Loucy (cell line): ENCODE measurements at regions not wholly inside any gene's neighbourhood (a gene's known extent, or its start where the extent isn't known, plus 50 kb on each side); places are given as distances from the start of the nearest gene placed in this dataset.

Source experiments
- H2AFZ ChIP-seq: fragments of 200-600 bp; sonication (generic); 2 replicates; pipeline ENCODE4 v1.6.0; 2016; ENCODE audit warnings: antibody characterized with exemption, mild to moderate bottlenecking, low read length, moderate library complexity
- H3F3A ChIP-seq: fragments of 200-600 bp; 2 replicates; pipeline ENCODE4 v1.6.0; 2016; ENCODE audit warnings: antibody characterized with exemption, low read depth, mild to moderate bottlenecking
- H3K27me3 ChIP-seq: fragments of 200-600 bp; sonication (generic); 2 replicates; pipeline ENCODE4 v1.6.1; 2014; ENCODE audit warnings: low read length, mild to moderate bottlenecking; ENCODE audit not compliant: insufficient read depth, poor library complexity, severe bottlenecking
- H3K36me3 ChIP-seq: fragments of 200-600 bp; sonication (generic); 2 replicates; pipeline ENCODE4 v1.6.1; 2016; ENCODE audit warnings: low read length; ENCODE audit not compliant: insufficient read depth
- H3K4me1 ChIP-seq: fragments of 200-600 bp; sonication (generic); 2 replicates; pipeline ENCODE4 v1.5.1; 2014; ENCODE audit warnings: low read length, mild to moderate bottlenecking; ENCODE audit not compliant: insufficient read depth, poor library complexity, severe bottlenecking
- H3K4me2 ChIP-seq: fragments of 200-600 bp; sonication (generic); 2 replicates; pipeline ENCODE4 v1.6.0; 2014; ENCODE audit warnings: antibody characterized with exemption, low read length, low read depth, mild to moderate bottlenecking; ENCODE audit not compliant: poor library complexity, severe bottlenecking
- H3K4me3 ChIP-seq: fragments of 200-600 bp; sonication (generic); 2 replicates; pipeline ENCODE4 v1.5.1; 2014; ENCODE audit warnings: low read length, mild to moderate bottlenecking, mixed read lengths; ENCODE audit not compliant: poor library complexity, severe bottlenecking
- H3K79me2 ChIP-seq: fragments of 200-600 bp; sonication (generic); 2 replicates; pipeline ENCODE4 v1.6.1; 2014; ENCODE audit warnings: low read length; ENCODE audit not compliant: insufficient read depth
- H3K9ac ChIP-seq: fragments of 200-600 bp; sonication (generic); 2 replicates; pipeline ENCODE4 v1.6.0; 2014; ENCODE audit warnings: mild to moderate bottlenecking, low read depth, low read length, moderate library complexity; ENCODE audit not compliant: poor library complexity, severe bottlenecking
- H3K9me2 ChIP-seq: fragments of 200-600 bp; sonication (generic); replicated peaks from 2 replicates; pipeline ENCODE4 v1.6.1; 2016; ENCODE audit warnings: low read depth, low read length, mixed read lengths
- H3K9me3 ChIP-seq: fragments of 200-600 bp; sonication (generic); 2 replicates; pipeline ENCODE4 v1.6.1; 2014; ENCODE audit warnings: mild to moderate bottlenecking, antibody characterized with exemption, low read length, low read depth; ENCODE audit not compliant: insufficient read depth
- H4K20me1 ChIP-seq: fragments of 200-600 bp; sonication (generic); 2 replicates; pipeline ENCODE4 v1.6.0; 2014; ENCODE audit warnings: antibody characterized with exemption, low read length, mild to moderate bottlenecking; ENCODE audit not compliant: insufficient read depth, poor library complexity, severe bottlenecking
- EZH2phosphoT487 ChIP-seq: fragments of 200-600 bp; IDR thresholded peaks from 2 replicates; pipeline ENCODE4 v1.6.1; 2018; ENCODE audit warnings: antibody characterized with exemption, mild to moderate bottlenecking, moderate library complexity, borderline replicate concordance
- TF ChIP-seq, protein P1 (sequence below): fragments of 200-600 bp; sonication (generic); conservative IDR thresholded peaks from 2 replicates; pipeline ENCODE4 v1.5.1; 2014; ENCODE audit warnings: mild to moderate bottlenecking, antibody characterized with exemption, low read length

- Histone ChIP-seq H3K36me3 (no peaks in the 10 kb centered on the region), H3K9me3 (no peaks in the 10 kb centered on the region), H3K27me3 (no peaks in the 10 kb centered on the region), H2AFZ (no peak overlapping the region), H3K4me3 (no peak overlapping the region), H3K9ac (no peak overlapping the region), H3K4me1 (no peaks in the 10 kb centered on the region), H3K9me2 (no peaks in the 10 kb centered on the region), H3K4me2 (no peak overlapping the region), H3K79me2 (no peaks in the 10 kb centered on the region), H4K20me1 (no peaks in the 10 kb centered on the region), H3F3A (no peaks in the 10 kb centered on the region)
- no peak for TF ChIP-seq EZH2phosphoT487
- TF ChIP-seq, protein P1, sequence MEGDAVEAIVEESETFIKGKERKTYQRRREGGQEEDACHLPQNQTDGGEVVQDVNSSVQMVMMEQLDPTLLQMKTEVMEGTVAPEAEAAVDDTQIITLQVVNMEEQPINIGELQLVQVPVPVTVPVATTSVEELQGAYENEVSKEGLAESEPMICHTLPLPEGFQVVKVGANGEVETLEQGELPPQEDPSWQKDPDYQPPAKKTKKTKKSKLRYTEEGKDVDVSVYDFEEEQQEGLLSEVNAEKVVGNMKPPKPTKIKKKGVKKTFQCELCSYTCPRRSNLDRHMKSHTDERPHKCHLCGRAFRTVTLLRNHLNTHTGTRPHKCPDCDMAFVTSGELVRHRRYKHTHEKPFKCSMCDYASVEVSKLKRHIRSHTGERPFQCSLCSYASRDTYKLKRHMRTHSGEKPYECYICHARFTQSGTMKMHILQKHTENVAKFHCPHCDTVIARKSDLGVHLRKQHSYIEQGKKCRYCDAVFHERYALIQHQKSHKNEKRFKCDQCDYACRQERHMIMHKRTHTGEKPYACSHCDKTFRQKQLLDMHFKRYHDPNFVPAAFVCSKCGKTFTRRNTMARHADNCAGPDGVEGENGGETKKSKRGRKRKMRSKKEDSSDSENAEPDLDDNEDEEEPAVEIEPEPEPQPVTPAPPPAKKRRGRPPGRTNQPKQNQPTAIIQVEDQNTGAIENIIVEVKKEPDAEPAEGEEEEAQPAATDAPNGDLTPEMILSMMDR = no peak
Observed at GRCh38 chr7:117962366-117962994, 89.2 kb upstream of the CTTNBP2 start.

GRCh38 chr7:117963264-117964197 is 90.3 kb upstream of the CTTNBP2 start:
- Histone ChIP-seq H3K4me2 (no peak overlapping the region), H3K4me1 (no peaks in the 10 kb centered on the region), H3K79me2 (no peaks in the 10 kb centered on the region), H3K9me3 (no peaks in the 10 kb centered on the region), H3K9ac (no peak overlapping the region), H3K27me3 (no peaks in the 10 kb centered on the region), H3K4me3 (no peak overlapping the region), H2AFZ (no peak overlapping the region; the same call in 1 of the 2 replicates), H3F3A (no peaks in the 10 kb centered on the region), H4K20me1 (no peaks in the 10 kb centered on the region), H3K36me3 (no peaks in the 10 kb centered on the region), H3K9me2 (no peaks in the 10 kb centered on the region)
- TF ChIP-seq, protein P1 = no peak
- no peak for TF ChIP-seq EZH2phosphoT487

DNA sequence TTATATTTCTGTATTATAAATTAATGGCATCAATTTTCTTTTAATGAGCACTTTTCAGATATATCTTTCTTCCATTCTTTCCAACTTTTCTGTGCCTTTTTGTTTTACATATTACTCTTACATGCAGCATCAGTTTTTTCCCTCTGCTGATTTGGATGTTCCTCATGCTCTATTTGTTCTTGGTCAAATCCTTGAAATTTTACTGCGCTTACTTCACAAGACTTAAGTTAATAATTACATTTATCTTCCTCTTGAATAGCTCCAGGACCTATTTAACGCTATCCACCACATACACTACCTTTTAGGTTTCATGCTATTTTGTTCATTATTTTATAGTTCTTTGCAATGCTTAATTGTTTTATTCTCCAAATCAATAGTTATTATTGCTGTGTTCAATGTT is 97.6 kb upstream of the CTTNBP2 start:
- H3K9me2 ChIP-seq = no peaks in the 10 kb centered on the region
- no peak overlapping the region for H3K9ac ChIP-seq
- TF ChIP-seq, protein P1 = no peak
- no peak for TF ChIP-seq EZH2phosphoT487
- H3K4me1 ChIP-seq = no peaks in the 10 kb centered on the region
- H3F3A ChIP-seq = no peaks in the 10 kb centered on the region
- no peaks in the 10 kb centered on the region for H3K9me3 ChIP-seq
- H4K20me1 ChIP-seq = no peaks in the 10 kb centered on the region
- no peak overlapping the region for H2AFZ ChIP-seq
- no peaks in the 10 kb centered on the region for H3K27me3 ChIP-seq
- H3K36me3 ChIP-seq = no peaks in the 10 kb centered on the region
- H3K79me2 ChIP-seq = no peaks in the 10 kb centered on the region
- H3K4me3 ChIP-seq = no peak overlapping the region
- no peak overlapping the region for H3K4me2 ChIP-seq
